DOHH2 (cell line): ENCODE measurements at regions not wholly inside any gene's neighbourhood (a gene's known extent, or its start where the extent isn't known, plus 50 kb on each side); places are given as distances from the start of the nearest gene placed in this dataset.
"Not testable (repeated sequence)": the region's sequence is repeated elsewhere in the genome, so short reads cannot be mapped to it uniquely, and the experiment has no call there.

Experiments used
- H3F3A ChIP-seq: fragments of 200-600 bp; sonication (generic), shearing (Covaris generic); 2 replicates; pipeline ENCODE4 v1.6.0; 2016; ENCODE audit warnings: antibody characterized with exemption, mild to moderate bottlenecking; ENCODE audit not compliant: control insufficient read depth, insufficient read depth
- H3K27ac ChIP-seq: fragments of 200-600 bp; sonication (generic); 2 replicates; pipeline ENCODE4 v1.5.1; 2014; ENCODE audit warnings: low read depth, mild to moderate bottlenecking, low read length, moderate library complexity
- H3K27me3 ChIP-seq: fragments of 200-600 bp; sonication (generic); 2 replicates; pipeline ENCODE4 v1.6.1; 2014; ENCODE audit warnings: mild to moderate bottlenecking, low read length, mixed read lengths; ENCODE audit not compliant: control insufficient read depth
- H3K36me3 ChIP-seq: fragments of 200-600 bp; sonication (generic); 2 replicates; pipeline ENCODE4 v1.6.1; 2014; ENCODE audit warnings: mild to moderate bottlenecking, low read length, moderate library complexity, mixed read lengths; ENCODE audit not compliant: control insufficient read depth
- H3K4me1 ChIP-seq: fragments of 200-600 bp; sonication (generic); 2 replicates; pipeline ENCODE4 v1.6.1; 2014; ENCODE audit warnings: mild to moderate bottlenecking, low read length, mixed read lengths; ENCODE audit not compliant: control insufficient read depth
- H3K4me2 ChIP-seq: fragments of 200-600 bp; sonication (generic); 2 replicates; pipeline ENCODE4 v1.6.0; 2014; ENCODE audit warnings: mild to moderate bottlenecking, low read length, moderate library complexity
- H3K4me3 ChIP-seq: fragments of 200-600 bp; sonication (generic); 2 replicates; pipeline ENCODE4 v1.5.1; 2014; ENCODE audit warnings: mild to moderate bottlenecking, low read length, mixed read lengths
- H3K79me2 ChIP-seq: fragments of 200-600 bp; sonication (generic); 2 replicates; pipeline ENCODE4 v1.6.1; 2014; ENCODE audit warnings: mild to moderate bottlenecking, low read length, mixed read lengths; ENCODE audit not compliant: control insufficient read depth
- H3K9me2 ChIP-seq: fragments of 200-600 bp; sonication (generic); replicated peaks from 2 replicates; pipeline ENCODE4 v1.6.1; 2014; ENCODE audit warnings: mild to moderate bottlenecking, low read length, mixed read lengths; ENCODE audit not compliant: control insufficient read depth
- H3K9me3 ChIP-seq: fragments of 200-600 bp; sonication (generic); 2 replicates; pipeline ENCODE4 v1.6.1; 2014; ENCODE audit warnings: antibody characterized with exemption, low read length, mixed read lengths; ENCODE audit not compliant: control insufficient read depth, insufficient read depth
- H4K20me1 ChIP-seq: fragments of 200-600 bp; sonication (generic); 2 replicates; pipeline ENCODE4 v1.6.0; 2014; ENCODE audit warnings: low read depth, mild to moderate bottlenecking, antibody characterized with exemption, low read length, moderate library complexity; ENCODE audit not compliant: control insufficient read depth, insufficient read depth
- EZH2phosphoT487 ChIP-seq: fragments of 200-600 bp; sonication (generic); IDR thresholded peaks from 2 replicates; pipeline ENCODE4 v1.6.1; 2017; ENCODE audit warnings: borderline replicate concordance, mild to moderate bottlenecking, antibody characterized with exemption, low read length, moderate library complexity, mixed read lengths

DNA sequence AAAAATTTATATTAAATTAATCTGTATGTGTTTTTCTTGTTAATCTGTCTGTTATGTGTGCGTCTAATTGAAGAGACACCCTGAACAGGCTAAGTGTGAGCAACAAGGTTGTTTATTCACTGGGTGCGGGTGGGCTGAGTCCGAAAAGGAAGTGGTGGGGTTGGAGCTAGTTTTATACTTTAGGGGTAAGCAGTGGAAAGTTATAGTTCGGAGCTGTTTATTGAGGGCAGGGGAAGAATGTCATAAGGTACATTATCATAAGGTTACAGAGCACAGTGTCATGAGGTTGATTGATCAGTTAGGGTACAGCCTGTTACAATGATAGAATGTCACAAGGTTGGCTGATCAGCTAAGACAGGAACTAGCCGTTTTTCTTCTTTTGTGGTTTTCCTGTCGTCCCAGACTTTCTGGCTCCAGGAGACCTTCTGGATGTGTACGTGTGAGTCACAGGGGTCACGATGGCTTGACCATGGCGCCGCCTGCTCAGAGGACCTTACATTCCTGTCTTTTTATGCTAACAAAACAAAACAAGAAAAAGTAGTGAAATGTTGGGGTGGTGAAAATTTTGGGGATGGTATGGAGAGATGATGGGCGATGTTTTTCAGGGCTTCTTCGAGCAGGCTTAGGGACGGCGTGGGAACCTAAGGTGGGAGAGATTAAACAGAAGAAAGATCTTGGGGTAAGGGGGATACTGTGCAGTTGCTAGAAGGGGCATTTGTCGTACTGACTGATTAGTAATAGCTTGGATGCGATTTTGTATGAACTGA, 754.0 kb upstream of the ADGRB3 start:
- Histone ChIP-seq H3K4me1 (no peaks in the 10 kb centered on the region), H3K27me3 (no peaks in the 10 kb centered on the region), H3K9me2 (no peaks in the 10 kb centered on the region), H3K9me3 (no peaks in the 10 kb centered on the region), H3K36me3 (no peaks in the 10 kb centered on the region), H3K79me2 (no peaks in the 10 kb centered on the region), H3K27ac (no peak overlapping the region), H3F3A (no peaks in the 10 kb centered on the region), H3K4me3 (no peak overlapping the region), H4K20me1 (no peaks in the 10 kb centered on the region), H3K4me2 (no peak overlapping the region)
- no peak for TF ChIP-seq EZH2phosphoT487

DNA sequence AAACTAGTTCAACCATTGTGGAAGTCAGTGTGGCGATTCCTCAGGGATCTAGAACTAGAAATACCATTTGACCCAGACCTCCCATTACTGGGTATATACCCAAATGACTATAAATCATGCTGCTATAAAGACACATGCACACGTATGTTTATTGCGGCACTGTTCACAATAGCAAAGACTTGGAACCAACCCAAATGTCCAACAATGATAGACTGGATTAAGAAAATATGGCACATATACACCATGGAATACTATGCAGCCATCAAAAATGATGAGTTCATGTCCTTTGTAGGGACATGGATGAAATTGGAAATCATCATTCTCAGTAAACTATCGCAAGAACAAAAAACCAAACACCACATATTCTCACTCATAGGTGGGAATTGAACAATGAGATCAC, 754.7 kb upstream of the ADGRB3 start:
- not testable (repeated sequence) for H4K20me1 ChIP-seq, H3K27ac ChIP-seq, H3K4me3 ChIP-seq, H3K36me3 ChIP-seq, H3F3A ChIP-seq, H3K27me3 ChIP-seq, H3K4me2 ChIP-seq, H3K4me1 ChIP-seq, H3K79me2 ChIP-seq, H3K9me3 ChIP-seq, H3K9me2 ChIP-seq

DNA sequence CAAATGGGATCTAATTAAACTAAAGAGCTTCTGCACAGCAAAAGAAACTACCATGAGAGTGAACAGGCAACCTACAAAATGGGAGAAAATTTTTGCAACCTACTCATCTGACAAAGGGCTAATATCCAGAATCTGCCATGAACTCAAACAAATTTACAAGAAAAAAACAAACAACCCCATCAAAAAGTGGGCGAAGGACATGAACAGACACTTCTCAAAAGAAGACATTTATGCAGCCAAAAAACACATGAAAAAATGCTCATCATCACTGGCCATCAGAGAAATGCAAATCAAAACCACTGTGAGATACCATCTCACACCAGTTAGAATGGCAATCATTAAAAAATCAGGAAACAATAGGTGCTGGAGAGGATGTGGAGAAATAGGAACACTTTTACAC, 755.2 kb upstream of the ADGRB3 start:
- not testable (repeated sequence) for H3K36me3 ChIP-seq, H3F3A ChIP-seq

DNA sequence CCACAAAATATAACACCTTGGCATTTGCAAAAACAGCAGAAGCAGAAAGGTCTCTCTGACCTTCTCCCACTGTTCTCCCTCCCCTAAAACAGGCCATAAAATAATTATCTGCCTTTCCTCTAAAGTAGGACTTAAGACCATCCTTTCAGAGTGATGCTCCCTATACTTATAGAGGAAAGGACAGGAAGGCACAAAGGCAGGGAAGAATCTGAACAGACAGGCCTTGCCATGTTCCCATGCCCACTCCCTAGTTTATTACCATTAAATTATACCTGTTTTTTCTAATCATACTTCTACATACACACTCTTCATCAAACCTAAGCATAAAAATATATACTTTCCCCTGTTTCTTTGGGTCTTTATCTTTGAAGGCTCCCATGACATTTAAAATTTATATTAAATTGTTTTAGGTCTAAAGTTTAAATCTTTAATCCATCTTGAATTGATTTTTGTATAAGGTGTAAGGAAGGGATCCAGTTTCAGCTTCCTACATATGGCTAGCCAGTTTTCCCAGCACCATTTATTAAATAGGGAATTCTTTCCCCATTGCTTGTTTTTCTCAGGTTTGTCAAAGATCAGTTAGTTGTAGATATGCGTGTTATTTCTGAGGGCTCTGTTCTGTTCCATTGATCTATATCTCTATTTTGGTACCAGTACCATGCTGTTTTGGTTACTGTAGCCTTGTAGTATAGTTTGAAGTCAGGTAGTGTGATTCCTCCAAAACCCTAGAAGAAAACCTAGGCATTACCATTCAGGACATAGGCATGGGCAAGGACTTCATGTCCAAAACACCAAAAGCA, 755.8 kb upstream of the ADGRB3 start:
- H4K20me1 ChIP-seq, H3K4me2 ChIP-seq, H3K27ac ChIP-seq, H3K9me3 ChIP-seq, H3K27me3 ChIP-seq, H3K4me3 ChIP-seq, H3K79me2 ChIP-seq, H3K9me2 ChIP-seq, H3F3A ChIP-seq, H3K36me3 ChIP-seq, H3K4me1 ChIP-seq: not testable (repeated sequence)

More for the DNA sequence above, 755.2 kb upstream of the ADGRB3 start:
- not testable (repeated sequence) for H3K79me2 ChIP-seq, H3K9me3 ChIP-seq, H3K27me3 ChIP-seq, H3K4me3 ChIP-seq, H3K9me2 ChIP-seq, H3K4me1 ChIP-seq, H3K27ac ChIP-seq, H3K4me2 ChIP-seq, H4K20me1 ChIP-seq

DNA sequence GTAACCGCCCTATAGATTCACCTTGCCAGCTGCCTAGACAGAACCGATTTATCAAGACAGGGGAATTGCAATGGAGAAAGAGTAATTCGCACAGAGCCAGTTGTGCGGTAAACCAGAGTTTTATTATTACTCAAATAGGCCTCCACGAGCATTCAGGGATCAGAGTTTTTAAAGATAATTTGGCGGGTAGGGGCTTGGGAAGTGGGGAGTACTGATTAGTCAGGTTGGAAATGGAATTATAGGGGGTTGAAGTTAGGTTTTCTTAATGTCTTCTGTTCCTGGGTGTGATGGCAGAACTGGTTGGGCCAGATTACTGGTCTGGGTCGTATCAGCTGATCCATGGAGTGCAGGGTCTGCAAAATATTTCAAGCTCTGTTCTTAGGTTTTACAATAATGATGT, 756.9 kb upstream of the ADGRB3 start:
- H3F3A ChIP-seq, H3K4me3 ChIP-seq, H3K27ac ChIP-seq, H3K79me2 ChIP-seq, H3K4me1 ChIP-seq, H3K27me3 ChIP-seq, H3K36me3 ChIP-seq, H4K20me1 ChIP-seq, H3K4me2 ChIP-seq, H3K9me3 ChIP-seq, H3K9me2 ChIP-seq: not testable (repeated sequence)
